GM19395 (cell line): ENCODE measurements at regions not wholly inside any gene's neighbourhood (a gene's known extent, or its start where the extent isn't known, plus 50 kb on each side); places are given as distances from the start of the nearest gene placed in this dataset.
A peak's percentile ranks its signal among the peaks of the same experiment; 100 is the strongest.

Experiments used
- ATAC-seq: cut with Tn5 transposase; IDR thresholded peaks from one replicate; pipeline ENCODE4 v1.9.1; 2021; ENCODE audit warnings: mild to moderate bottlenecking, moderate library complexity; ENCODE audit not compliant: unreplicated experiment

GRCh38 chr6:21984561-21984960 is 312.3 kb downstream of the PRL start:
- ATAC-seq: no peak

- no peak for ATAC-seq
These were observed 310.9 kb downstream of the PRL start for GRCh38 chr6:21985904-21986303.

GRCh38 chr6:21986703-21987102 is 310.1 kb downstream of the PRL start:
- ATAC-seq: no peak

- peak; percentile 96 for ATAC-seq
These were observed 309.3 kb downstream of the PRL start for GRCh38 chr6:21987501-21987957.

- no peak for ATAC-seq
These were observed 306.3 kb downstream of the PRL start for GRCh38 chr6:21990577-21990976.

GRCh38 chr6:21992178-21992967 is 304.5 kb downstream of the PRL start:
- no peak for ATAC-seq

- no peak for ATAC-seq
These were observed 303.0 kb downstream of the PRL start for GRCh38 chr6:21993841-21994240.

GRCh38 chr6:21994821-21995220 is 302.0 kb downstream of the PRL start:
- no peak for ATAC-seq

- no peak for ATAC-seq
These were observed 301.5 kb downstream of the PRL start for GRCh38 chr6:21995318-21995717.

- ATAC-seq: no peak
These were observed 300.3 kb downstream of the PRL start for GRCh38 chr6:21996425-21997118.

GRCh38 chr6:21997119-21998037 is 299.5 kb downstream of the PRL start:
- no peak for ATAC-seq

- ATAC-seq: no peak
These were observed 298.3 kb downstream of the PRL start for GRCh38 chr6:21998582-21998981.

GRCh38 chr6:21999012-21999528 is 297.8 kb downstream of the PRL start:
- no peak for ATAC-seq

- ATAC-seq: no peak
These were observed 297.1 kb downstream of the PRL start for GRCh38 chr6:21999741-22000140.

GRCh38 chr6:22001396-22002027 is 295.3 kb downstream of the PRL start:
- no peak for ATAC-seq

- no peak for ATAC-seq
These were observed 293.5 kb downstream of the PRL start for GRCh38 chr6:22003287-22003686.

GRCh38 chr6:22006795-22007194 is 290.0 kb downstream of the PRL start:
- no peak for ATAC-seq

GRCh38 chr6:22007469-22007868 is 289.4 kb downstream of the PRL start:
- ATAC-seq: no peak

GRCh38 chr6:22008248-22008836 is 288.5 kb downstream of the PRL start:
- no peak for ATAC-seq

GRCh38 chr6:22010102-22010501 is 286.7 kb downstream of the PRL start:
- ATAC-seq: no peak
